Vagina (tissue), 2 donors: ENCODE measurements at regions not wholly inside any gene's neighbourhood (a gene's known extent, or its start where the extent isn't known, plus 50 kb on each side); places are given as distances from the start of the nearest gene placed in this dataset.
"Not testable (repeated sequence)": the region's sequence is repeated elsewhere in the genome, so short reads cannot be mapped to it uniquely, and the experiment has no call there.

Experiments
- DNase-seq, 2 donors: peaks; one replicate each; pipeline ENCODE4 v3.0.0-alpha.2; 2017; ENCODE audit errors: extremely low spot score in 2 of 2
- H3K27ac ChIP-seq: fragments of 200-600 bp; sonication (generic); one replicate; pipeline ENCODE4 v1.5.1; 2019
- H3K27me3 ChIP-seq: fragments of 200-600 bp; sonication (generic); one replicate; pipeline ENCODE4 v1.5.1; 2019
- H3K36me3 ChIP-seq, 2 donors: fragments of 200-600 bp; sonication (generic); one replicate each; pipeline ENCODE4 v1.5.1; 2017 to 2019
- H3K4me1 ChIP-seq: fragments of 200-600 bp; sonication (generic); one replicate; pipeline ENCODE4 v1.5.1; 2019
- H3K4me3 ChIP-seq, 2 donors: fragments of 200-600 bp; sonication (generic); 1 replicate in 1 of 2; 2 replicates in 1 of 2; pipeline ENCODE4 v1.5.1; 2016 to 2019
- H3K9me3 ChIP-seq: fragments of 200-600 bp; sonication (generic); one replicate; pipeline ENCODE4 v1.5.1; 2019
- intact Hi-C: fragments of 100-400 bp; cut with DNase I; formaldehyde crosslinking; loops from one replicate; pipeline ENCODE4 v1.15.1; 2023

- H3K9me3 ChIP-seq, H3K4me1 ChIP-seq, H3K36me3 ChIP-seq, H3K4me3 ChIP-seq, DNase-seq, intact Hi-C loops, H3K27me3 ChIP-seq, H3K27ac ChIP-seq: not testable (repeated sequence)
These were observed 352.8 kb downstream of the BCL2L11 start for GRCh38 chr2:111473522-111473921.

GRCh38 chr2:111474198-111474705 lies 353.5 kb downstream of the BCL2L11 start:
- H3K27ac ChIP-seq, H3K4me3 ChIP-seq, H3K27me3 ChIP-seq, DNase-seq, H3K9me3 ChIP-seq, intact Hi-C loops, H3K4me1 ChIP-seq, H3K36me3 ChIP-seq: not testable (repeated sequence)

GRCh38 chr2:111478335-111478734 lies 357.6 kb downstream of the BCL2L11 start:
- H3K9me3 ChIP-seq, DNase-seq, H3K27ac ChIP-seq, H3K4me3 ChIP-seq, H3K36me3 ChIP-seq, H3K27me3 ChIP-seq, H3K4me1 ChIP-seq, intact Hi-C loops: not testable (repeated sequence)

- H3K27me3 ChIP-seq, H3K9me3 ChIP-seq, DNase-seq, H3K27ac ChIP-seq, H3K4me3 ChIP-seq, H3K36me3 ChIP-seq, H3K4me1 ChIP-seq, intact Hi-C loops: not testable (repeated sequence)
These were observed 358.2 kb downstream of the BCL2L11 start for GRCh38 chr2:111478871-111479318.

GRCh38 chr2:111480016-111480625 lies 359.4 kb downstream of the BCL2L11 start:
- H3K27ac ChIP-seq, H3K4me3 ChIP-seq, H3K4me1 ChIP-seq, intact Hi-C loops, H3K9me3 ChIP-seq, DNase-seq, H3K27me3 ChIP-seq, H3K36me3 ChIP-seq: not testable (repeated sequence)

- DNase-seq, H3K4me1 ChIP-seq, H3K27me3 ChIP-seq: not testable (repeated sequence)
These were observed 359.9 kb downstream of the BCL2L11 start for GRCh38 chr2:111480633-111481032.

GRCh38 chr2:111481219-111481618 lies 360.5 kb downstream of the BCL2L11 start:
- H3K4me3 ChIP-seq, H3K36me3 ChIP-seq, H3K9me3 ChIP-seq, H3K4me1 ChIP-seq, intact Hi-C loops, H3K27ac ChIP-seq, DNase-seq, H3K27me3 ChIP-seq: not testable (repeated sequence)

More at GRCh38 chr2:111480633-111481032, 359.9 kb downstream of the BCL2L11 start:
- H3K9me3 ChIP-seq, H3K27ac ChIP-seq, intact Hi-C loops, H3K36me3 ChIP-seq, H3K4me3 ChIP-seq: not testable (repeated sequence)

- H3K4me3 ChIP-seq, H3K4me1 ChIP-seq, H3K9me3 ChIP-seq, intact Hi-C loops, H3K27ac ChIP-seq, H3K36me3 ChIP-seq, H3K27me3 ChIP-seq, DNase-seq: not testable (repeated sequence)
These were observed 362.4 kb downstream of the BCL2L11 start for GRCh38 chr2:111482987-111483679.

- H3K27ac ChIP-seq, DNase-seq, H3K4me3 ChIP-seq, H3K36me3 ChIP-seq, intact Hi-C loops, H3K4me1 ChIP-seq, H3K27me3 ChIP-seq, H3K9me3 ChIP-seq: not testable (repeated sequence)
These were observed 363.4 kb downstream of the BCL2L11 start for GRCh38 chr2:111484097-111484496.

- H3K36me3 ChIP-seq, H3K27ac ChIP-seq, H3K9me3 ChIP-seq, H3K4me1 ChIP-seq, intact Hi-C loops, H3K4me3 ChIP-seq, DNase-seq, H3K27me3 ChIP-seq: not testable (repeated sequence)
These were observed 365.2 kb downstream of the BCL2L11 start for GRCh38 chr2:111485895-111486294.

- H3K9me3 ChIP-seq, H3K27me3 ChIP-seq, DNase-seq, H3K4me1 ChIP-seq, H3K36me3 ChIP-seq, H3K4me3 ChIP-seq, H3K27ac ChIP-seq, intact Hi-C loops: not testable (repeated sequence)
These were observed 367.7 kb downstream of the BCL2L11 start for GRCh38 chr2:111488451-111488850.

- H3K27ac ChIP-seq, H3K4me1 ChIP-seq, H3K4me3 ChIP-seq, DNase-seq, H3K36me3 ChIP-seq, H3K27me3 ChIP-seq, H3K9me3 ChIP-seq, intact Hi-C loops: not testable (repeated sequence)
These were observed 368.7 kb downstream of the BCL2L11 start for GRCh38 chr2:111489460-111489859.

- DNase-seq, H3K27me3 ChIP-seq, H3K4me3 ChIP-seq, H3K27ac ChIP-seq, H3K4me1 ChIP-seq, intact Hi-C loops, H3K36me3 ChIP-seq, H3K9me3 ChIP-seq: not testable (repeated sequence)
These were observed 370.5 kb downstream of the BCL2L11 start for GRCh38 chr2:111491181-111491580.

- H3K4me1 ChIP-seq, H3K27me3 ChIP-seq, DNase-seq, H3K9me3 ChIP-seq, H3K27ac ChIP-seq, H3K36me3 ChIP-seq, intact Hi-C loops, H3K4me3 ChIP-seq: not testable (repeated sequence)
These were observed 370.9 kb downstream of the BCL2L11 start for GRCh38 chr2:111491614-111492013.
